ENCODE measurements at regions not wholly inside any gene's neighbourhood (a gene's known extent, or its start where the extent isn't known, plus 50 kb on each side); places are given as distances from the start of the nearest gene placed in this dataset.
"Not testable (repeated sequence)": the region's sequence is repeated elsewhere in the genome, so short reads cannot be mapped to it uniquely, and the experiment has no call there.

DNA sequence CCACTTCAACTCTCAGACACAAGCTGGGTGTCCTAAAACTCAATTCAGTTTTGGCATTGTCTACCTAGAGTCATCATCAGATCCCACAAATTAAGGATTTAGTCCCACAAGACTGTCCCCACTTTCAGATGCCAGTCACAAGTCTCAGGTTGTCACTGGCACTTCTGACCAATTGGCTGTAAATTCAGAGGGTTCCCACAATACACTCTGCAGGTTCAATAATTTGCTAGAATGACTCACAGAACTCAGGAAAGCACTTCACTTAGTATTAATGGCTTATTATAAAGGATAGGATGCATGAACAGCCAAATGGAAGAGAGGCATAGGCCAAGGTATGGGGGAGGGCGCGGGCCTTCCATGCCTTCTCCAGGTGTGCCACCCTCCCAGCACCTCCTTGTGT is 209.1 kb downstream of the SREK1 start:
- Mint-ChIP-seq H3K27me3 (peaks cover 14% of the 10 kb centered on the region), H3K4me3 (no peak overlapping the region), H3K4me1 (no peaks in the 10 kb centered on the region), H3K27ac (no peak overlapping the region), H3K9me3 (peaks cover 0 to 9% (median 0%) of the 10 kb centered on the region in 3 donors), H3K36me3 (no peaks in the 10 kb centered on the region)

DNA sequence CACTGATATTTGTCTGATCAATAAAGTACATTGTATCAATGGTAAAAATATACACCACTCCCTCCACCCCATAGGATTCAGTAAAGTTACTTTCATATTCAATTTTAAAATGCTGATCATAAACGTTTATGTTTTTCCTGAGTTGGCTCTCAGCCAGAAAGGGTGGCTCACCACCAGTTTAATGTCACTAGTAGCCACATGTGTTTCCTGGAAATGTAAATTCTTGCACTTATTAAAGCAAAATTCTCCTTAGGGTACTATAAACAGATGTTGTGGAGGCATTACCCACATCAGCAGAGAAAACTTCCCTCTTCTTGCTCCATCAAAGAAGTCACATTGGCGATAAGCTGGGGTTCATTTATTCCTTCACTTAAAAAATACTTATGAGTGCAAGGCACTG is 210.3 kb downstream of the SREK1 start:
- no peak overlapping the region for H3K27ac Mint-ChIP-seq
- H3K4me1 Mint-ChIP-seq: no peaks in the 10 kb centered on the region
- no peak overlapping the region for H3K4me3 Mint-ChIP-seq
- peaks cover 0 to 9% (median 0%) of the 10 kb centered on the region in 3 donors for H3K9me3 Mint-ChIP-seq
- H3K36me3 Mint-ChIP-seq: no peaks in the 10 kb centered on the region
- H3K27me3 Mint-ChIP-seq: peaks cover 7% of the 10 kb centered on the region

DNA sequence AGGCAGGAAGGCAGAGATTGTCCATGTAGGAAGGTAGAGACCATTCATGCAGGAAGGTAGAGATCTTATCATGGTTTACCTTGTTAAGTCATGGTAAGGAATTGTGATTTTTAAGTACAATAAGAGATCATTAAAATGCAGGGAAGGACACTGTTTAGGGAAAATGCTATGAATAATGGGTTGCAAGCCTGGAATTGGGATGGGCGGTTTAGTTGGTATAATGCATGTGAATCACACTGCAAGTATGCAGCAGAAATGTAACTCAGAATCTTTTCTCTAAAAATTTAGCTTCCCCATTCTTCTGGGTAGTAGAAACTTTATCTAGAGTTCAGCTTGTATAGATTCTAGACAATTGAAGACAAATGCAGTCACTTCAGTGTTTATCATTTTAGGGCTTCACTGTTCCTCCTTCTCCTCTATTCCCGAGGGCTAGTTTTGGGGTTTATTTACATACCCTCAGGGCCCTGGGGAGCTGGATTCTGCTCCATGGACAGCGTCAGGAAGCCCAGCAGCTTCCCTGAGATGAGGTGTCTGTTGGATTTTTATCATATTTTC is 212.0 kb downstream of the SREK1 start:
- Mint-ChIP-seq H3K27ac (no peak overlapping the region), H3K36me3 (no peaks in the 10 kb centered on the region), H3K27me3 (peaks cover 12% of the 10 kb centered on the region), H3K4me1 (no peaks in the 10 kb centered on the region), H3K9me3 (peaks cover 0 to 9% (median 0%) of the 10 kb centered on the region in 3 donors), H3K4me3 (no peak overlapping the region)

DNA sequence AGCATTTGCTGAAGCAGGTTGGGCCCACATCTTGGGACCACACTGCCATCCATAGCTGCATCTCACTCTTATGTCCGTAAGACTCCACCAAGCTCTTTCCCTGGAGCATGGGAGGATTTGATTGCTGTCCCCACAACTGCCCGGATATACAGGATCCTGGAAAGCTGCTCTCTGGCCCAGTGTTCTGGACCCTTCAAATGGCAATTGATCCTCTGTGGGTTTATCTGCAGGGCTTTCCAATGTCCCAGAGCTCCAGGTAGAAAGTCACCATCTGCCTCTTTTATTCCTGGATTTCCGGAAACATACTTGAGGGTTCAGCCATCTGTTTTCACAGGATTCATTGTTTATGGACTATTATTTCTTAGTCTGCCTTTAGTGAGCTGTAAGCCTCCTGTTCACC is 214.6 kb downstream of the SREK1 start:
- Mint-ChIP-seq H3K4me1 (no peaks in the 10 kb centered on the region), H3K27ac (no peak overlapping the region), H3K27me3 (peaks cover 4% of the 10 kb centered on the region), H3K36me3 (no peaks in the 10 kb centered on the region), H3K9me3 (peaks cover 0 to 5% (median 0%) of the 10 kb centered on the region in 3 donors), H3K4me3 (no peak overlapping the region)

DNA sequence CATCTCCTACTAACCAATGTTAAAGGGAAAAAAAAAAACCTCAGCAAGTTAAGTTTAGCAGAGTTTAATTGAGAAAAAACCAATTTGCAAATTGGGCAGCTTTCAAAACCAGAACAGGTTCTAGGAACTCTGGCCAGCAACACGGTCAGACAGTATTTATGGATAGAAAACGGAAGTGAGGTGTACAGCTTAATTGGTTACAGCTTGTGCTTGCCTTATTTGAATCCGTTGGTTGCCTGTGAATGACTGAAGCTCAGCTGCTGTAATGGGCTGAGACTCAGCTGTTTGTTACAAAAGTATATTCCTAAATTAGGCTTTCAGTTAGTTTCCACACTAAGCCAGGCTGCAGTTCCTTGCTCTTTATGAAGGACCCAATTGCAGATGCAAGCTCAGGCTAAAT is 217.0 kb downstream of the SREK1 start:
- peaks cover 0 to 1% (median 0%) of the 10 kb centered on the region in 3 donors for H3K9me3 Mint-ChIP-seq
- H3K4me3 Mint-ChIP-seq: no peak overlapping the region
- peak overlapping the region in 1 of 3 donors; percentile 49 for H3K27ac Mint-ChIP-seq

DNA sequence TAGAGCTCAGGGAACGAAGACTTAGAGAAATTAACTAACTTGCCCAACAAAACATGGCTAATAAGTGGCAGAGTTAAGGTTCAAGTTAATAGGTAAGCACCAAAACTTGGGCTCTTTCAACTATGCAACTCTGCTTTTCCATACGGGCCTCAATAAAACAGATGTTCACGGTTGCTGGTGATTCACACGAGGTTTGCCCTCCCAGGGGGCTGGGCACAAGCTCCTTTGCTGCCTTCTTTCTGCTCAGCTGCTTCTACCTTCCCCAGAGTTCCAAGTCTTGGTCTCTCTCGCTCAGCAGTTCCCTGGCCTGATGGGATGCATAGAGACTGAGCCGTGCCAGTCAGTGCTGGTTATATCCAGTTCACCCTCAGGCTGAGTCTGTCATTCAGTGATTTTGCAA is 217.9 kb downstream of the SREK1 start:
- Mint-ChIP-seq H3K27me3 (peaks cover 7% of the 10 kb centered on the region), H3K27ac (no peak overlapping the region), H3K36me3 (no peaks in the 10 kb centered on the region), H3K4me3 (no peak overlapping the region), H3K9me3 (peaks cover 0 to 1% (median 0%) of the 10 kb centered on the region in 3 donors), H3K4me1 (no peaks in the 10 kb centered on the region)

More for the DNA sequence above, 217.0 kb downstream of the SREK1 start:
- H3K27me3 Mint-ChIP-seq: peaks cover 4% of the 10 kb centered on the region
- H3K4me1 Mint-ChIP-seq: no peaks in the 10 kb centered on the region
- no peaks in the 10 kb centered on the region for H3K36me3 Mint-ChIP-seq

DNA sequence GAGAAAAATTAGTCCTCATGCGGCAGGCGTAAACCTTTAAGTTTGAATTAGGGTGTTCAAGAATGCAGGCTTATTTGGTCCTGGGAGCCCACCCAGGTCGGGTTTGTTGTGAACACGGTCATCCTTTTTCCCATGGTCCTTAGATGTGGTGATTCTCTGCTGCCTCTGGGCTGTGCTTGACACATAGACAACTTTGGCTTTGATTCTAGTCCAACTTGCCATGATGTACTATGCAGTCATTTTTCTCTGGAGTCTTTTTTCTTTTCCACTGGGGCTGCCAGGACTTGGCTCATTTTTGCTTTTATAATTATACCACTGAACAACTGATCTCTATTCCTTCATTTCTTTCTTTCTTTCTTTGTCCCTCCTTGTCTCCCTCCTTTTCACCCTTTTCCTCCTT is 218.6 kb downstream of the SREK1 start:
- no peak overlapping the region for H3K27ac Mint-ChIP-seq
- H3K4me1 Mint-ChIP-seq: no peaks in the 10 kb centered on the region
- H3K27me3 Mint-ChIP-seq: peaks cover 7% of the 10 kb centered on the region

DNA sequence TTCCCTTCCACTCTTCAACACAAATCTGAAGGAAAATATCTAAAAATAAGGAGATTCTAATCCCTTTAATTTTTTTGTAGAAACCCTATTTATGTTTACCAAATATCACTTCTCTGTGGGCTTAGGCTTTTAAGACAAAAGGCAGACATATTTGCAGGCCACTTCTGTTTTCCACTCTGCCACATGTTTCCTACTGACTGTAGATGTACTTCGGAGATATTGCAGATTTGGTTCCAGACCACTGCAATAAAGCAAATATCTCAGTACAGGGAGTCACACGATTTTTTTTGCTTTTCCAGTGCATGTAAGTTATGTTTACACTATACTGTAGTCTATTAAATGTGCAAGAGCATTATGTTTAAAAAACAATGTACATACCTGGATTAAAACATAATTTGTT is 219.0 kb downstream of the SREK1 start:
- H3K4me3 Mint-ChIP-seq: no peak overlapping the region
- no peak overlapping the region for H3K27ac Mint-ChIP-seq
- H3K36me3 Mint-ChIP-seq: no peaks in the 10 kb centered on the region
- no peaks in the 10 kb centered on the region for H3K4me1 Mint-ChIP-seq
- peaks cover 7% of the 10 kb centered on the region for H3K27me3 Mint-ChIP-seq
- H3K9me3 Mint-ChIP-seq: peaks cover 0 to 1% (median 0%) of the 10 kb centered on the region in 3 donors

More for the DNA sequence above, 218.6 kb downstream of the SREK1 start:
- H3K36me3 Mint-ChIP-seq: no peaks in the 10 kb centered on the region
- H3K9me3 Mint-ChIP-seq: peaks cover 0 to 1% (median 0%) of the 10 kb centered on the region in 3 donors
- H3K4me3 Mint-ChIP-seq: no peak overlapping the region

DNA sequence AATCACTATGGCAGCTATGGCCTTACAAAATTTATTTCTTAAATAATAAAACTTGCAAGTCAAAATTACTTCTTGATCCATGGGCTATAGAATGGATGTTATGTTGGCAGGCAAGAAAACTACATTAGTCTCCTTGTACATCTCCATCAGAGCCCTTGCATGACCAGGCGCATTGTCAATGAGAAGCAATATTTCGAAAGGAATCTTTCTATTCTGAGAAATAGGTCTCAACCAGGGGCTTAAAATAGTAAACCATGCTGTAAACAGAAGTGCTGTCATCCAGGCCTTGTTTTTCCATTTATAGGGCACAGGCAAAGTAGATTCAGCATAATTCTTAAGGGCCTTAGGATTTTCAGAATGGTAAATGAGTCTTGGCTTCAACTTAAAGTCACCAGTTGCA is 220.1 kb downstream of the SREK1 start:
- no peak overlapping the region for H3K27ac Mint-ChIP-seq
- H3K27me3 Mint-ChIP-seq: peaks cover 8% of the 10 kb centered on the region

DNA sequence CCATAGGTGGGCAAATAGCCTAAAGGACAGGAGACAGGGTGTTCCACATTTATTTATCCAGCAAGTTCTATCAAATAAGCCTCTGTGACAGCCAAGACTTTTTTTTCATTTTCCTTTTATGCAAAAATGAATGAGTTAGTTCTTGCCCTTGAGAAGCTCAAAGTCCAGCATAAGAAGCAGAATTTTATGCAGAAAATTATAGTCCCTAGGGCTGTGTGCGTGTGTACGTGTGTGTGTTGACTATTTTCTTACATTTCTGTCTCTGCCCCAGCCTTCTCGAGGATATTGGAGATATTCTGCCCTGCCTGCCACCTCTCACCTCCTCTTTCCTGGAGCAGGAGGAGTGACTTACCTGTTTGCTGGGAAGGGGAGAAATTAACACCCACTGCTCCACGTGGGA is 221.9 kb downstream of the SREK1 start:
- Mint-ChIP-seq H3K27ac (no peak overlapping the region), H3K9me3 (peaks cover 0 to 1% (median 0%) of the 10 kb centered on the region in 3 donors), H3K27me3 (peaks cover 4% of the 10 kb centered on the region), H3K36me3 (no peaks in the 10 kb centered on the region), H3K4me3 (no peak overlapping the region), H3K4me1 (no peaks in the 10 kb centered on the region)

More for the DNA sequence above, 220.1 kb downstream of the SREK1 start:
- Mint-ChIP-seq H3K36me3 (no peaks in the 10 kb centered on the region), H3K9me3 (peaks cover 0 to 1% (median 0%) of the 10 kb centered on the region in 3 donors), H3K4me1 (no peaks in the 10 kb centered on the region), H3K4me3 (no peak overlapping the region)

DNA sequence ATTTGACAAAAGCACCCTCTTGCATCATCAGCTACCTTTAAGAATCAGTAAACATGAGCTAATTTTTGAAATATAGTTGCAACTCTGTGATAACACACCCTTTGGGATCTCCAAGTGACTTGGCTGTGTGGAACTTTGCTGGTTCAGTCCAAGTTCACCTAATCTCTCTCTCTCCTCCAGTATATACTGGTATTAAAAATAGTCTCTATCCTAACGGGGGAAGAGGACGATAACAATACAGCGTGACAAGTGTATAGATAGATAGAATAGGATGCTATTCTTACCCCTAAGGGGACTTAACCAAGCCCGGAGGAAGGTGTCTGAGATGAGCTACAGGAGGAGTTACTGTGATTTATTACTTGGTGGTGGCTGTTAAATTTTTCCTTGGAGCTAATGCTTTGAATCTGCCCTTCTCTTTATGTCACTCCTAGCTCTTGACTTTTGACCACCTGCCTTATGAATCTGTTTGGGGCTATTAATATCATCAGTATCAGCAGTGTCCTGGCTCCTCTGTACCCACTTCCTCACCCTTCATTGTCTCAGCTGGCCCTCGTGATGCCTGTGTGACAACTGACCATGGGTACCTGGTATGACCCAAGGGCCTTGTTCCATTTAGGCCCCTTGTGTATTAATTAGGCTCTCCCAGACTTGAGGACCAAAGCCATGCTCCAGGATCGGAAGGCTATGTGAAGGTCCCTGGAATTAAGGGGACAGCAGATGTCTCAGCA is 223.9 kb downstream of the SREK1 start:
- Mint-ChIP-seq H3K9me3 (peaks cover 0 to 1% (median 0%) of the 10 kb centered on the region in 3 donors), H3K4me1 (peaks cover 0 to 1% (median 0%) of the 10 kb centered on the region in 3 donors), H3K27ac (no peak overlapping the region), H3K36me3 (no peaks in the 10 kb centered on the region), H3K27me3 (peaks cover 4% of the 10 kb centered on the region), H3K4me3 (no peak overlapping the region)

DNA sequence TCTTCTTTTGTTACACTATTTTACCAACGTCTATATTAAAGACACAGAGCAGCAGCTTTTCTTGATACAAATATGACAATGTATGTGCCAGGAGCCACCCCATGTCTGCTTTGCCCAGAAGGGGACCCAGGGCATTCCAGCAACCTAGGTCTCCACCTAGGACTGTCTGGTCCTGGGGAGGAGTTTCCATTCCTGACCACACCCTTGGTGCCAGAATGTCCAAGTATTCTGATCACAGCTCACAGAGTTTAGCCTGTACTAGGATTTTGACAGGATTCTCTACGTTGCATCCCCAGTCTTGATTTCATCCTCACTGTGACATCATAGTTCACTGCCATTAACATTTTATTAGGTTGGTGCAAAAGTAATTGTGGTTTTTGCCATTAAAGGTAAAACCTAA is 224.7 kb downstream of the SREK1 start:
- peaks cover 0 to 1% (median 0%) of the 10 kb centered on the region in 3 donors for H3K4me1 Mint-ChIP-seq
- no peak overlapping the region for H3K27ac Mint-ChIP-seq
- peaks cover 4% of the 10 kb centered on the region for H3K27me3 Mint-ChIP-seq
- no peak overlapping the region for H3K4me3 Mint-ChIP-seq
- H3K9me3 Mint-ChIP-seq: peaks cover 0 to 1% (median 0%) of the 10 kb centered on the region in 3 donors
- H3K36me3 Mint-ChIP-seq: no peaks in the 10 kb centered on the region

DNA sequence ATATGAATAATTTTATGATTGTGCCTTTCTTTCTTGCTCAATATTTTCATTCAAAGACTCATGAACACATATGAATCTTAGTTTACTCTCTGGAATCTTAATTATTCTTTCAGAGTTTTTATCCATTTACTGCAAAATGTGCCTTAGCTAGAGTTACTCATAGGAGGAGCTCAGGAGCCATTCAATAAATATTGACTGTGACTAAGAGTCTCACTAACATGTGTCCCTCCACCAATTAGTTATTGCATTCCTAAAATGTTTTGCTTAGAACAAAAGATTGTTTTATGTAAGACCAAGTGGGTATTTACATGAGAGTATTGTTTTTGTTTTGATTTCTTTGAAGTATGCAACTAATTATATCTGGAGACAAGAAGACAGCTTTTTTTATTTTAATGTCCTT is 218.4 kb upstream of the MAST4 start:
- Mint-ChIP-seq H3K27me3 (peaks cover 2% of the 10 kb centered on the region), H3K27ac (no peak overlapping the region), H3K4me1 (no peaks in the 10 kb centered on the region), H3K4me3 (no peak overlapping the region), H3K9me3 (peaks cover 2 to 11% (median 4%) of the 10 kb centered on the region in 3 donors), H3K36me3 (no peaks in the 10 kb centered on the region)

DNA sequence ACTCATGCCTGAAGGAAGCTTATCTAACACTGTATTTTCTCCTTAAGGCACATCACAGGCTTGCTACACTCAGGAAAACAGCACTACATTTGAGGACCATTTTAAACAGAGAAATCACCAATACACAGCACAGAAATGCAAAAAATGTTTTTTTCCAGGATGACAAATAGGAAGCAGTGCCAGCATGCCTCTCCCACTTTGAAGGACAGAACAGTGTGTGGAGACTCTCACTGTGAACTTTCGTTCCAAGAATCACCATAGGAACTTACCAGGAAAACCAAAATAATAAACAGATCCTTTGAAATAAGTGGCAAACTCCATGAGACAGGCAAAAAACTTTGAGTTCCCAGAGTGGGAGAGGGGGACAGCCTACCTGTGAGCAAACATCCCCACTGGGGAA is 217.8 kb upstream of the MAST4 start:
- H3K4me3 Mint-ChIP-seq: no peak overlapping the region
- H3K9me3 Mint-ChIP-seq: peaks cover 2 to 11% (median 4%) of the 10 kb centered on the region in 3 donors
- H3K27ac Mint-ChIP-seq: peak overlapping the region in 1 of 3 donors; percentile 26
- H3K4me1 Mint-ChIP-seq: no peaks in the 10 kb centered on the region
- no peaks in the 10 kb centered on the region for H3K36me3 Mint-ChIP-seq
- peaks cover 2% of the 10 kb centered on the region for H3K27me3 Mint-ChIP-seq

DNA sequence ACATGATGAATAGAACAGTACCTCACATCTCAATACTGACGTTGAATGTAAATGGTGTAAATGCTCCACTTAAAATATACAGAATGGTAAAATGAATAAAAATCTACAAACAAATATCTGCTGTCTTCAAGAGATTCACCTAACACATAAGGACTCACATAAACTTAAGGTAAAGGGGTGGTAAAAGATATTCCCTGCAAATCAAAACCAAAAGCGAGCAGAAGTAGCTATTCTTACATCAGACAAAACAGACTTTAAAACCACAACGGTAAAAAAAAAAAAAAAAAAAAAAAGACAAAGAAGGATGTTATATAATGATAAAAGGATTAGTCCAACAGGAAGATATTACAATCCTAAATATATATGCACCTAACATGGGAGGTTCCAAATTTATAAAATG is 214.0 kb upstream of the MAST4 start:
- H3K4me1 Mint-ChIP-seq: no peaks in the 10 kb centered on the region
- H3K4me3 Mint-ChIP-seq: no peak overlapping the region
- no peaks in the 10 kb centered on the region for H3K36me3 Mint-ChIP-seq
- no peak overlapping the region for H3K27ac Mint-ChIP-seq
- H3K9me3 Mint-ChIP-seq: peaks cover 2 to 11% (median 4%) of the 10 kb centered on the region in 3 donors
- peaks cover 2% of the 10 kb centered on the region for H3K27me3 Mint-ChIP-seq

DNA sequence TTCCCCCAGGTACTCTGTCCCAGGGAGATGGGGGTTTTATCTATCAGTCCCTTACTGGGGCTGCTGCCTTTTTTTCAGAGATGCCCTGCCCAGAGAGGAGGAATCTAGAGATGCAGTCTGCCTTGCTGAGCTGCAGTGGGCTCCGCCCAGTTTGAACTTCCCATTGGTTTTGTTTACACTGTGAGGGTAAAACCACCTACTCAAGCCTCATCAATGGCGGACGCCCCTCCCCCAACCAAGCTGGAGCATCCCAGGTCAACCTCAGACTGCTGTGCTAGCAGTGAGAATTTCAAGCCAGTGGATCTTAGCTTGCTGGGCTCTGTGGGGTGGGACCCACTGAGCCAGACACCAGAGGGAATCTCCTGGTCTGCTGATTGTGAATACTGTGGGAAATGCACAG is 191.0 kb upstream of the MAST4 start:
- not testable (repeated sequence) for H3K4me1 Mint-ChIP-seq, H3K36me3 Mint-ChIP-seq, H3K9me3 Mint-ChIP-seq, H3K27ac Mint-ChIP-seq, H3K27me3 Mint-ChIP-seq
- H3K4me3 Mint-ChIP-seq: peak overlapping the region in 1 of 4 donors; percentile 43

Measured in IgD-negative memory B cell (primary cell).